ENCODE measurements at regions not wholly inside any gene's neighbourhood (a gene's known extent, or its start where the extent isn't known, plus 50 kb on each side); places are given as distances from the start of the nearest gene placed in this dataset.

- no peak for TF ChIP-seq CTCF (IDR thresholded peaks at IDR 0.05)
- no peak overlapping the region for H3K4me3 Mint-ChIP-seq (ENCODE audit: unreplicated experiment)
- no peak overlapping the region for H3K27ac Mint-ChIP-seq (ENCODE audit: unreplicated experiment)
- H3K36me3 Mint-ChIP-seq (ENCODE audit: unreplicated experiment), result peaks cover 2% of the 10 kb centered on the region
- H3K27me3 Mint-ChIP-seq (ENCODE audit: unreplicated experiment), result no peaks in the 10 kb centered on the region
- no peak for DNase-seq (ENCODE audit: extremely low spot score, unreplicated experiment)
- peaks cover 12% of the 10 kb centered on the region for H3K9me3 Mint-ChIP-seq (ENCODE audit: unreplicated experiment)
- no peaks in the 10 kb centered on the region for H3K4me1 Mint-ChIP-seq (ENCODE audit: unreplicated experiment)
Measured at GRCh38 chr6:101001607-101002006, 120.5 kb upstream of the ASCC3 start.

GRCh38 chr6:101003075-101003474 lies 121.9 kb upstream of the ASCC3 start:
- Mint-ChIP-seq H3K9me3 (ENCODE audit: unreplicated experiment) (peaks cover 12% of the 10 kb centered on the region), H3K4me1 (ENCODE audit: unreplicated experiment) (no peaks in the 10 kb centered on the region), H3K27me3 (ENCODE audit: unreplicated experiment) (no peaks in the 10 kb centered on the region), H3K27ac (ENCODE audit: unreplicated experiment) (no peak overlapping the region), H3K4me3 (ENCODE audit: unreplicated experiment) (no peak overlapping the region), H3K36me3 (ENCODE audit: unreplicated experiment) (peaks cover 2% of the 10 kb centered on the region)
- no peak for DNase-seq (ENCODE audit: extremely low spot score, unreplicated experiment)
- no peak for TF ChIP-seq CTCF (IDR thresholded peaks at IDR 0.05)

- no peak for DNase-seq (ENCODE audit: extremely low spot score, unreplicated experiment)
- Mint-ChIP-seq H3K27ac (ENCODE audit: unreplicated experiment) (no peak overlapping the region), H3K36me3 (ENCODE audit: unreplicated experiment) (no peaks in the 10 kb centered on the region), H3K27me3 (ENCODE audit: unreplicated experiment) (no peaks in the 10 kb centered on the region), H3K9me3 (ENCODE audit: unreplicated experiment) (no peaks in the 10 kb centered on the region), H3K4me1 (ENCODE audit: unreplicated experiment) (peaks cover 3% of the 10 kb centered on the region), H3K4me3 (ENCODE audit: unreplicated experiment) (peak overlapping the region; percentile 16)
- no peak for TF ChIP-seq CTCF (IDR thresholded peaks at IDR 0.05)
Measured at GRCh38 chr6:101011186-101011585, 130.1 kb upstream of the ASCC3 start.

- H3K27me3 Mint-ChIP-seq (ENCODE audit: unreplicated experiment), result no peaks in the 10 kb centered on the region
- H3K4me3 Mint-ChIP-seq (ENCODE audit: unreplicated experiment), result no peak overlapping the region
- no peak for DNase-seq (ENCODE audit: extremely low spot score, unreplicated experiment)
- peaks cover 3% of the 10 kb centered on the region for H3K4me1 Mint-ChIP-seq (ENCODE audit: unreplicated experiment)
- H3K9me3 Mint-ChIP-seq (ENCODE audit: unreplicated experiment), result no peaks in the 10 kb centered on the region
- H3K27ac Mint-ChIP-seq (ENCODE audit: unreplicated experiment), result no peak overlapping the region
- H3K36me3 Mint-ChIP-seq (ENCODE audit: unreplicated experiment), result no peaks in the 10 kb centered on the region
- no peak for TF ChIP-seq CTCF (IDR thresholded peaks at IDR 0.05)
Measured at GRCh38 chr6:101013612-101014195, 132.6 kb upstream of the ASCC3 start.

GRCh38 chr6:101015541-101015940 lies 134.4 kb upstream of the ASCC3 start:
- no peak overlapping the region for H3K27ac Mint-ChIP-seq (ENCODE audit: unreplicated experiment)
- H3K36me3 Mint-ChIP-seq (ENCODE audit: unreplicated experiment), result no peaks in the 10 kb centered on the region
- no peaks in the 10 kb centered on the region for H3K9me3 Mint-ChIP-seq (ENCODE audit: unreplicated experiment)
- no peak for DNase-seq (ENCODE audit: extremely low spot score, unreplicated experiment)
- no peaks in the 10 kb centered on the region for H3K27me3 Mint-ChIP-seq (ENCODE audit: unreplicated experiment)
- no peak for TF ChIP-seq CTCF (IDR thresholded peaks at IDR 0.05)
- peaks cover 3% of the 10 kb centered on the region for H3K4me1 Mint-ChIP-seq (ENCODE audit: unreplicated experiment)
- H3K4me3 Mint-ChIP-seq (ENCODE audit: unreplicated experiment), result no peak overlapping the region
